ENCODE measurements at regions not wholly inside any gene's neighbourhood (a gene's known extent, or its start where the extent isn't known, plus 50 kb on each side); places are given as distances from the start of the nearest gene placed in this dataset.
"Not testable (repeated sequence)": the region's sequence is repeated elsewhere in the genome, so short reads cannot be mapped to it uniquely, and the experiment has no call there.

DNA sequence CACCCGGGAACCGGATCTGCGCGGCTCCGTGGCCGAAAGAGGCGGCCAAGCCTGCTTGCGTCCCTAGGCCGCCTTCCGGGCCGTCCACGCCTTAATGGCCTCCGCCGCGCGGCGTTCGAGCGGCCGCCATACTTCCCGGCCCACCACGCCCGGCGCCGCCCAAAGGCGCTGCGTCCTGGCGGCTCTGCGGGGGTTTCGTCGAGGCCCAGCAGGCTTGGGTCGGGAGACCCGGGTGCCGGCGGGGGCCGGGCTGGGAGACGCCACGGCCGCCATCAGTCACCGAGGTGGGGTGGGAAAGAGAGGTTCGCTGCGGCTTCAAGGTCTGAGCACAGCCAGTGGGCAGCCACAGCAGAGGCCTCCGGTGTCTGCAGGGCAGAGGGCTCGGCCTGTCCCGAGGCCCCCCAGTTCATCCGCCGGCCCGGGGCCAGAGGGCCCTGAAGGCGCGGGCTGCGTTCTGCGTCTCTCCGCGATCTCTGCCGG is 545.8 kb upstream of the CDH10 start:
- DNase-seq (ENCODE audit: low spot score) = no peak

DNA sequence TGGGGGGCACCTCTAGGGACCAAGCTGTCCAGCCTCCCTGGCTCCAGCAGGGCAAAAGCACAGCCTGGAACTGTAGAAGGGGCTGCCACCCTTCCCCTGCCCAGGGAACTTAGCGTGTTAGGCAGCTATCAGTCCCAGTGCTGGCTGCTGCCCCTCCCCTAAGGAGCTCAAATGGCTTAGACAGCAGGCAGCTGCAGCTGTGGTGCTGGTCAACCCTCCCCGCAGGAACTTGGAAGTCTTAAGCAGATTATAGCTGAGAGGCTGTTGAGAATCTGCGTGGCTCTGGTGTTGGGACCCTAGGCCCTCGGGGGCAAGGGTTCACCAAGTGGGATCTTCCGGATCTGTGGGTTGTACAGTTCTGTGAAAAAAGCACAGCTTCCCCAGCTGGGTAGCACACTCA is 536.5 kb upstream of the CDH10 start:
- DNase-seq (ENCODE audit: low spot score) = no peak

DNA sequence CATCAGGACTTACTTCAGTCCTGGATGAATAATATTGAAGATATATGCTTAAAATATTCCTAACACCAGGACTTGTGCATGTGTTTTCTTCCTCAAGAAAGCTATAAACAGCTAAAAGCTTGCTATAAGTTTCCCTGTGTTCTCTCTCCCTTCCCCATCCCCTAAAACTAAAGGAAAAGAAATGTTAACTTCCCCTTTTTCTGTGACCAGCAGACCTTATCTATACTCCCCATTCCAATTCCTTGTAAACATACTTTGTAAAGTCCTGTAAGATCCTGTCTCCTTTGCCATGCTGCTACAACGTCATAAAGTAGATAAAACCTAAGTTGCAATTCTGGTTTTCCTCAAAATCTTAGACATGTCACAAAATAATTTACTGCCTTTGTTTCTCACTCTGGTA is 517.8 kb upstream of the CDH10 start:
- DNase-seq (ENCODE audit: low spot score) = not testable (repeated sequence)

DNA sequence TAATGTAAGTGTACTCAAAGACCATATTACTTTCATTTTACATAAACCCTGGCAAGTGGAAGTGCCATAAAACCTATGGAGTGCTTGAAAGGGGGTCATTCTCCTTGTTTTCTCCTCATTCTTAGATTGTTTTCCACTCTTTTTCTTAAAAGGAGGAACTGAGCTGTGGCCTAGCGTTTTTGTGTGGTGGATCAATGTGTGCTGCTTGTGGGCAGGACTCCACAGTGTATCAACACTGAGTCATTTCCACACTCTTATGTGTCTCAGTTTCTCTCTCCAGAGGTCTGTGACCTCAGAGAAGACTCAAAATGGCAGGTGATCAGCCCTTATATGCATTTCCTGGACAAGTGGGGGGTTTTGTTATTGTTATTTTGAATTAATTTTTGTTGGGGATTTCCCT is 516.1 kb upstream of the CDH10 start:
- no peak for DNase-seq (ENCODE audit: low spot score)

DNA sequence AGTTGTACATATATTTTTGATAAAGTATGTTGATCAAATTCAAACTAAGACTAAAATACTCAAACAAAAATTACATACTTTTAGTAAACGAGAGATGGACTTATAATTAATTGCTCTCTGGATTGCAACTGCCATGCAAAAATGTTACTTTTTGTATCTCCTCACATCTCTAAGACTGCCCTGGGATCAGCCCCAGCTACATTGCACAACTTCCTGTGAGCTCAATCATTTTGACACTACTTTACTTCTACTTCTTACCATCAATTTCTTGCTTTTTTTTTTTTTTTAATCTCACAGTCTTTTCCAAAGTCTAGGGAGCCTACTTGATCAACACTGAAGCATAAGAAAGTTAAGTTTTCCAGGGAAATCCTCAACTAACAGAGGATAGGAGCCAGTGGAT is 506.0 kb upstream of the CDH10 start:
- no peak for DNase-seq (ENCODE audit: low spot score)

DNA sequence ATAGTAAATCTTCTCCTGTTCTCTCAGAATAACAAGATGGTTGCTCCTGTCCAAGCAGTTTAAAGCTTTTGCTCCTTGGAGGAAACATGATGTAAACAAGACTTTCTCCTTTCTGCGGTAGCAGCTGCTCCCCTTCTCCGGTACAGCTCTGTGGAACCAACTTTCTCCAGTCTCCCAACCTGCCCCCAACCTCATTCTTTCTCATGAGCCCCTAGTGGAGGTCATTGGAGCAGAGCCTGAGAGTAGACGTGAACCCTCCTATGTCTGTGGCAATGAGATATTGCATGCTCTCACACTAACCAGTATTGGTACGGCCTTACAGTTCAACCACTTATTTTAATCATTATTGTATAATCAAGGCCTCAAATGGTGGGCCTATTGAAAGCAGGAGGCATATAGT is 483.8 kb upstream of the CDH10 start:
- no peak for DNase-seq (ENCODE audit: low spot score)

DNA sequence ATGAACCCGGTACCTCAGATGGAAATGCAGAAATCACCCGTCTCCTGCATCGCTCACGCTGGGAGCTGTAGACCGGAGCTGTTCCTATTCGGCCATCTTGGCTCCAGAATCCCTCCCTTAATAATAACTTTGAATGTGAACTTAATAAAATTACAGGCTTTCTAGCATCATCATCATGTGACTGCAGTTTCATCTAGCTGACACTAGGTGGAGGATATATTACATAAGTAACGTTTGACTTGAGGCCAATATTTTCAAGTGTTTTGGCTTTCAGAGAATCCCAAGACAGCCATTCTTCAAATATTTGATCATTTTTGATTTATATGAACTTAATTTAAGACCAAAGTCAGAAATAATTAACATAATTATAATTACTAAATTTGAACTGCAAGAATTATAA is 474.9 kb upstream of the CDH10 start:
- DNase-seq (ENCODE audit: low spot score) = no peak

DNA sequence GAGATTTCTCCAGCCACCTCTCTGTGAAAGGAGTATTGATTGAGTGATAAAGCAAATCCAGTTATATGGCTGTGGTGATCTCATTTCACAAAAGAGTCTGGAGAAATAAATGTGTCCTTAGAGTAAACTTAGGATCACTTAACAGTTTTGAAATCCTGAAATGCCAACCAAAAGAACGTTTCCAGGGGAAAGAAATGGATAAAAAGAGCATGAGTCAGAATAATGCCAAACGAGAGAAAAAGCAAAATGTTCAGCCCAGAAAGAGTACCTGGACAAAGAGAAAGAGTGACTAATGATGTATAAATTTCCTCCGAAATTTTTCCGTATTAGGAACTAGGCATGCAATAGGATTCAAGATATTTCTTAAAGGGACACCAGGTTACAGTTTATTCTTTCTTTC is 463.1 kb upstream of the CDH10 start:
- DNase-seq (ENCODE audit: low spot score) = no peak

DNA sequence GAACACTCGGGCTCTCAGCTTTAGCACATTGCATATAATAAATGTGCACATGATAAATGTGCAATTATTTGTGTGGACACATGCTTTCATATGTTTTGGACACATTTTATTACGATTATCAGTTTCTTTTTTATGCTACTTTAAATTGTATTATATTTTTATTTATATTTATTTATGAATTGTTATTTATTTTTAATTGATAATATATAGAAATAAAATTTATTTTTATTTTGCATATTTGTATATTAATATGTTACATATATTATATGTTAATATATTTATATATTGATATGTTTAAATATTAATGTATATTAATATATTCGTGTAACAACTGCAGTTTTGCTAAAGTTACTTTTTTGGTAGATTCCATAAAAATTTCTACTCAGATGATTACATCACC is 454.8 kb upstream of the CDH10 start:
- DNase-seq (ENCODE audit: low spot score) = no peak

DNA sequence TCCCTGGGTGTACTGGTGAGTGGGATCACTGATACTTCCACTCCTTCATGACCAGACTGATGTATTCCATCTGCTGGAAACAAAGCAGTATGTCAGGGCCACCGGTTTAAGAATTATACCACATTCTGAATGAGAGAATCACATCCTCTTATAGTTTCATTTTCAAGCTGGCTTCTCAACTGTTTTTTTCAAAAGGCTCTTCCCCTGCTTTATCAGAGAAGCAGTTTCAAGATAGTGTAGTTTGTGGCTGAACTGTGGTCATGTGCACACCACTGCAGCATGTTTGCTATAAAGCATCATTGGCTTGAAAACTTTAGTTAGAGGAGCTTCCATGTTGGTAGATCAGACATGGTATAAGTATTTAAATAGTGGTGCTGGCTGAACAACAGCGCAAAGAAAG is 450.5 kb upstream of the CDH10 start:
- no peak for DNase-seq (ENCODE audit: low spot score)

DNA sequence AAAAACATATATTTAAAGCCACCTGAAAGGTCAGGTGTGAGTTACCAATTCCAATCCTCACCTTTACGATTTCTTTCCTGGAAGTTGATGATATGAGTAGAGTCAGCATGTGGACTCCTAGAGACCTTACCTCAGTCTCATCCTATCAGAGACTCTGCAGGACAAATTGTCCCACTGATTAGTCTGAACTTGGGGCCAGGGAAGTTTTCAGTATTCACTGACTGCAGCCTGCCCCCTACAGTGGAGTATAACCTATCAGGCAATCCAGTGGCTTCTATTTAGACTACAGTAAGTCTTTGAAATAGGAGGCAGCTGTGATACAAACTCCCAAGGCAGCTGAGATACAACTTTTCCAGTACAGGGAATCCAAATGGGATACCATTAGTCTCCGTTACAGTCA is 449.4 kb upstream of the CDH10 start:
- no peak for DNase-seq (ENCODE audit: low spot score)

DNA sequence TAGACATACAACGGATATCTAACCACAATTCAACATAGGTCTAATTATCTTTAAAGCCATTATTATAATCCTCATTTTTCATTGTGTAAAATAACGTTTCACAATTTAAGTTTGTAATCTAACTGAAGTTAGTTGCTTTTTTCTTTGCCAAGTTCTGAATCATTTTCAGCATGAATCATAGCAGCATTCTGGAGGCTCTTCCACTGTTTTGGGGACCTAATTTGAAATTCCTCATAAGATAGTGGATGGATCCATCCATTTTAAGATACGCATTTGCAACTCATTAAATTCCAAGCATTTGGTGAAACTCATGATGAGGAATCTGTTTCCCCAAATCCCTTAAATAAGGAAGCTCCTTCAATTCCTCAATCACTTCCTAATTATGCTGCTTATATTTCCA is 447.1 kb upstream of the CDH10 start:
- DNase-seq (ENCODE audit: low spot score) = peak; percentile 2

DNA sequence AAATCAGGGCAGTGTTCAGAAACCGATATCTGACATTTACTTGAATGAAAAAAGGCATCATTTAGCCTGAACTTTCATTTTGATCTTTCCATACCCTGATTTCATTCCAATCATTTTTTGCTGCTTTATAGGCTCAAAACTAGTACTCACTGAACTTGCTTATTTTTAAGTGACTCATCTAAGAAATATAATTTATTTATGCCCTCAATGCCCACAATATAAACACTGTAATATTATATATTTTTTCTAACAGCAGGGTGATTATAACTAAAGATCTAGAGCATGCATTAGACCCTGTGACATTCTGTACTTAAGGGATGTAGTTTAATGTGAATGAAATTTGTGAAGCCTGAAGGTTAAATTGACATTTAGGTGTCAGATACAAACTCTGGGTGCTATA is 446.1 kb upstream of the CDH10 start:
- DNase-seq (ENCODE audit: low spot score) = no peak

DNA sequence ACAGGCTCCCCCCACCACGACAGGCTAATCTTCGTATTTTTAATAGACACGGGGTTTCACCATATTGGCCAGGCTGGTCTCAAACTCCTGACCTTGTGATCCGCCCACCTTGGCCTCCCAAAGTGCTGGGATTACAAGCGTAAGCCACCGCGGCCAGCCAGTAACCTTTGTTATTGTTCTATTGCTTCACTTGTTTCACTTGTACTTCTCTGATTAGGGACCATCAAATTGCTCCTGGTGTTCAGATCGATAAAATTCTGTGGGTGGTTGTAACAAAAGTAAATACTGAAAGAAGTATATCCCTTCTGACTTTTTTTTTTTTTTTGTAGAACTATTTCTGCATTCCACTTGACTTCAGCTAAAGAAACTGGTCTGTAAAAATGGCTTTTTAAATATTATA is 445.5 kb upstream of the CDH10 start:
- no peak for DNase-seq (ENCODE audit: low spot score)

DNA sequence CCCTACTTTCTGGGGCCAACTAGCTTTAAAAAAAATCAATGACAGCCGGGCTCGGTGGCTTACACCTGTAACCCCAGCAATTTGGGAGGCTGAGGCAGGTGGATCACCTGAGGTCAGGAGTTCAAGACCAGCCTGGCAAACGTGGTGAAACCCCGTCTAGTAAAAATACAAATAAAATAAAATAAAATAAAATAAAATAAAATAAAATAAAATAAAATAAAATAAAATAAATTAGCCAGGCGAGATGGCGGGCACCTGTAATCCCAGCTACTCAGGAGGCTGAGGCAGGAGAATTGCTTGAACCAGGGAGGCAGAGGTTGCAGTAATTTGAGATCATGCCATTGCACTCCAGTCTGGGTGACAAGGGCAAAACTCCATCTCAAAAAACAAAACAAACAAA is 443.9 kb upstream of the CDH10 start:
- not testable (repeated sequence) for DNase-seq (ENCODE audit: low spot score)

DNA sequence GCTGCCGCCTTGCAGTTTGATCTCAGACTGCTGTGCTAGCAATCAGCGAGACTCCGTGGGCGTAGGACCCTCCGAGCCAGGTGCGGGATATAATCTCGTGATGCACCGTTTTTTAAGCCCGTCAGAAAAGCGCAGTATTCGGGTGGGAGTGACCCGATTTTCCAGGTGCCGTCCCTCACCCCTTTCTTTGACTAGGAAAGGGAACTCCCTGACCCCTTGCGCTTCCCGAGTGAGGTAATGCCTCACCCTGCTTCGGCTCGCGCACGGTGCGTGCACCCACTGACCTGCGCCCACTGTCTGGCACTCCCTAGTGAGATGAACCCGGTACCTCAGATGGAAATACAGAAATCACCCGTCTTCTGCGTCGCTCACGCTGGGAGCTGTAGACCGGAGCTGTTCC is 438.5 kb upstream of the CDH10 start:
- not testable (repeated sequence) for DNase-seq (ENCODE audit: low spot score)

DNA sequence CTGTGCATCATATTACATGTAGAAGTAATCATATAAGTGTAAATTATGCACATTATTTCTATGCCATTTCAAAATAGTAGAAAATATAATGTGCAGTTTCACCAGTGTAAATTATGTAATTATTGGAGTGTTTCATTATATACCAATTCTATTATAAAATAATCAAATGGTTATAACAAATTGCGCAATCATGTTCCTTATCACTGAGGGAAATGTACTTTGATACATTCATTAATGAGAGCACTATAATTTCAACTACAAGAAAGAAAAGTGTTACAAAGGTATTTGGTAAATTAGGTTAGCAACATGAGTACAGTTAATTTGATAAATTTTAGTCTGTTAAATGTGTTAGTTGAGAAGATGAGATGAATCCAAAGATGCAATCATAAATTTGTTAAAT is 421.5 kb upstream of the CDH10 start:
- DNase-seq (ENCODE audit: low spot score) = no peak

DNA sequence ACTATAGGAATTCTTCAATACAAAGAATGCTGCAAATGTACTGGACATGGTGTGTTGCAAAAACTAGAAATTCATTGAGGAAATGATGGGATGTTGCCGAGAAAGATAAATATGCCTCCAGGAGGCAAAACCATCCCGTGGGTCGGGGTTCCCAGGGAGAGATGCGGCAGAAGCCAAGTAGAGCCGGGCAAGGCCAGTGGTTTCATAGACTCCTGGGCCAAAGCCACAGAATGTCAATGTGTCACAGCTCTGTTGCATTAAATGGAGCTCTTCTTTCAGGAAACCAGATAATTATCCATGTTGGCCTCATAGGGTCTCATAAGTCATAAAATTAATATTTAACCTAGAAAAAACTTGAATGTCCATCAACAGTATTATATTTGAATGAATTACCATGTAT is 419.5 kb upstream of the CDH10 start:
- no peak for DNase-seq (ENCODE audit: low spot score)

DNA sequence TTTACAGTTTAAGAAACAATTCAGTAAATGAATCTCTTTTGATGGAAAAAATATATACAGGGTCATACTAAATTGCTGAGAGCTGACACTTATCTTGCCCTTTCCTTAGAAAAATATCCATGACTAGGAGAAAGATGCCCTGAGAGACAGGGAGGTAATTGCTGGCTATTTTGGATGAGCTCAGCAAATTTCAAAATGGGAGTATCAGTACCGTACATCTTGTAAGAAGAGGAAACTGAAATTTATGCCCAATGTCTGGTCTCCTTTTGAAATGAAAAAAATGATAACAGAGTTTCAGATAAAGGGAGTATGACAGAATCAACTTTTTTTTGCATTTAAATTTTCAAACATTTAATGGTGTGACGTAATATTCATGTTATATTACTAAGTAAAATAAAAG is 415.8 kb upstream of the CDH10 start:
- DNase-seq (ENCODE audit: low spot score) = no peak

DNA sequence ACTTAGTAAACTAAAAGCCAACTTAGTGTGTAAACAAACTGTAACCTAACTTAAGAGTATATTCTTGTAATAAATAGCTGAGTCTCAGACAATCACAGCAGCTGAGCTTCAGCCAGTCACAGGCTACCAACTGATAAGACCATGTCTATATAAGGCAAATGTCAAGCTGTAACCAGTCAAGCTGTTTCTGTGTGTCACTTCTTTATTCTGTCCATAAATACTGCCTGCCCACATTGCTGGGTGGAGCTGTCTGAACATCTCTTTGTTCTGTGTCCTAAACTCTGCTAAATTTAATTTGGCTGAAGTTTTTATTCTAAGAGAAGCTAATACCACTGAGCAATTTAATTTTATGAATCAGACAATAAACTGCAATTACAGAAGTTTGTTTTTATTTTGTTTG is 412.1 kb upstream of the CDH10 start:
- no peak for DNase-seq (ENCODE audit: low spot score)

DNA sequence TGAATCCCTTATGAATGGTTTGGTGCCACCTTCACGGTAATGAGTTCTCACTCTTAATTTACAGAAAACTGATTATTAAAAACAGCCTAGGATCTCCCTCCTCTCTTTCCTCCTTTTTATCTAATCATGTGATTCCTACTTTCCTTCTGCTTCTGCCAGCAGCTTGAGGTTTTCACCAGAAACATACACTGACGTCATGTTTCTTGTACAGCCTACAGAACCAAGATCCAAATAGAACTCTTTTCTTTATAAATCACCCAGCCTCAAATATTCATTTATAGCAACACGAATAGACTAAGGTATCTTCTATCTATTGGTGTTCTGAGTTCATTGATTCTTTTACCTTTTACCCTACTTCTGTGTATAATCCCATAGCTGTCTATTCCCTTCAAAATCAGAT is 388.9 kb upstream of the CDH10 start:
- DNase-seq (ENCODE audit: low spot score) = no peak

DNA sequence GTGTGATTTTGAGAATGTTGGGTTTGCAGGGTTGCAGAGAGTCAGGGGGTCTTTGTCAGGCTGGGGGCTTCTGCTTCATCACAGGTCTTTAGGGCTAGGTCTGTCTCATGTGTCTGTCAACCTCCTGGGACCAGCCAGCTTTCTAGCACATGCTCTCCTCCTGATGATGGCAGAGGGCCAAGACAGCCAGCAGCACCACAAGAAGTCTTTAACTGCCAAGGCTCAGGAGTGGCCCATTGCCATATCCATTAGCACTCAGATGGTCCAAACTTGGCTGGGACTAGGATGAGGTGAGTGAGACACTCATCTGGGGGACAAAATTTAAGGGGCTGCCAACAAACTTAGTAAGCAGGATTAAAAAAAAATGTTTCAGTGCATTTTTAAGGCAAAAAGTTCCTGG is 384.2 kb upstream of the CDH10 start:
- DNase-seq (ENCODE audit: low spot score) = peak; percentile 17

DNA sequence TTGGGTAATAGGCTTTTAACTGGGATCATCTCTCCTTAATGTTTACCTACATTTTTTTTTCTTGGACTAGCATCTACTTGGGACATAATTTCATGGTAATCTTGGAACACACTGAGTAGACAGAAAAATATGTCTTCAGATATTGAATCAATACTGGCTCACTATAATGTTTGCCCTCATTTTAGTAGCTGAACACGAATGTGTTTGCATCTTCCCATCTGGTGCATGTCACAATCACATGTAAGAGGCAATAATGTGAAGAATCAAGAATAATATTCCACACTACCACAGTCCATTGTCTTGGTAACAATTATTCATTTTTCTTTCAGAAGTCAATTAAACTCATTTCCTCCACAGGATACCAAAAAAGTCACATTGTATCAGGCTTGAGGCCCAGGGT is 382.7 kb upstream of the CDH10 start:
- no peak for DNase-seq (ENCODE audit: low spot score)

DNA sequence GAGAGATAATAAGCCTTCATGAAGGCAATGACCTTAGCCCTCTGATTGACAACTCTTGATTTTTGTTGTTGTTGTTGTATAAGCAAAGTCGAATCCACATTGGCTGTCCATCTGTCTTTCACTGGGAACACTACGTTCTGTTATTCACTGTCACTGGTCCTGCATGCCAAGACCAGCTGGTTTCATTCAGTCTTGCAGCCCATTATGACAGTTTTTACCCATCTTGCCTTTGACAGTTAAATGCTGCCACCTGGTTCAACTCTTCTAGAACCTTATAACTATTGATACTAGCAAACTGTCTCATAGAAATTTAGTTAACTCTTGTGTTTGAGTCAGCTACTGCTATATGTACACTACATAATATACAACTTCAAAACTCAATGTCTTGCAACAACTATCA is 382.3 kb upstream of the CDH10 start:
- DNase-seq (ENCODE audit: low spot score) = no peak

DNA sequence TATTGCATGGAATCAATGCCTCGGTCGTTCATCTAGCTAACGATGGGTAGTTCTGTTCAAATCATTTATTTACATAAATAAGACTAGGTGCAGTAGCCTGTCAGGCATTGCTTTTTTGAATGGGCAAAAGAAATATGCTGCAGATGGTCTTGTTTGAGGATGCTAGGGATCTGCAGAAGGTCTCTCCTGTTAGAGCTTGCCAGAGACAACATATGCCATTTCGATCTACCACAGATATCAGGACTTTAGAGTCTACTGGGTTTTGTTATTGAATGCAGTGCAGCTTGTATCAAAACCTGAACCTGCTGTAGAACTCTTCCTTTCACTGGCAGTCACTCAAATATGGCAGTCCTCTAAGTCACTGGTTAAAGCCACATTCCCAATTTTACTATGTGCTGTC is 381.1 kb upstream of the CDH10 start:
- peak; percentile 3 for DNase-seq (ENCODE audit: low spot score)
